H1 (cell line): ENCODE measurements at regions not wholly inside any gene's neighbourhood (a gene's known extent, or its start where the extent isn't known, plus 50 kb on each side); places are given as distances from the start of the nearest gene placed in this dataset.

Source experiments
- CHD7 ChIP-seq: fragments of 300-600 bp; sonication (generic); IDR thresholded peaks from 2 replicates; pipeline ENCODE4 v1.7.1; 2012; ENCODE audit warnings: low read length, moderate library complexity, mild to moderate bottlenecking, inconsistent platforms; ENCODE audit not compliant: insufficient replicate concordance

- TF ChIP-seq CHD7 = no peak
- TF ChIP-seq, all 59 proteins: peak for 0
Observed at GRCh38 chr4:130511776-130512175, 1415.8 kb downstream of the C4orf33 start (continued).
